Endothelial cell of umbilical vein (primary cell): ENCODE measurements at regions not wholly inside any gene's neighbourhood (a gene's known extent, or its start where the extent isn't known, plus 50 kb on each side); places are given as distances from the start of the nearest gene placed in this dataset.

Source experiments
- BruUV-seq: library from RNA; stranded (reverse); fragments of 400-500 nt; replicated peaks from 2 replicates; lab custom pipeline; 2021; lab: Mats Ljungman, UMichigan
- CTCF ChIA-PET: fragments of 300-600, 350-600 bp; sonication (Branson Sonifier 250); formaldehyde crosslinking; loops from one replicate; lab custom pipeline; 2021; ENCODE audit warnings: antibody characterized with exemption, inconsistent platforms; lab: Charles Lee
- POLR2A ChIA-PET: fragments of 300-600, 350-600 bp; sonication (Branson Sonifier 250); formaldehyde crosslinking; loops from one replicate; lab custom pipeline; 2021; ENCODE audit warnings: antibody characterized with exemption, inconsistent platforms; lab: Charles Lee
- DNase-seq: peaks from one replicate; pipeline ENCODE4 v3.0.0-alpha.2; 2011; ENCODE audit warnings: low read depth, low spot score
- FAIRE-seq: peaks from 2 replicates; lab custom pipeline; 2011; peaks lifted over from hg19 to GRCh38; lab: Jason Lieb, UNC
- H2AFZ ChIP-seq: 2 replicates; pipeline ENCODE4 v1.6.0; 2012; ENCODE audit warnings: low read depth, low read length, control low read depth, inconsistent platforms
- H3K27ac ChIP-seq: 2 replicates; pipeline ENCODE4 v1.5.1; 2011; ENCODE audit warnings: low read depth, mild to moderate bottlenecking, control low read depth, low read length, moderate library complexity; ENCODE audit not compliant: insufficient read depth
- H3K27me3 ChIP-seq, 2 experiments: 2 replicates each; pipeline versions ENCODE4 v1.6.0 to v1.6.1; 2011; ENCODE audit warnings: low read length in 2 of 2, mixed read lengths in 1 of 2; ENCODE audit not compliant: control insufficient read depth in 2 of 2, insufficient read depth in 2 of 2
- H3K36me3 ChIP-seq, 2 experiments: 2 replicates in 1 of 2; 3 replicates in 1 of 2; pipeline ENCODE4 v1.5.1; 2011; ENCODE audit warnings: low read length in 2 of 2, mild to moderate bottlenecking in 1 of 2, moderate library complexity in 1 of 2; ENCODE audit not compliant: control insufficient read depth in 2 of 2, insufficient read depth in 2 of 2; ENCODE audit errors: extremely low read depth in 1 of 2
- H3K4me1 ChIP-seq: 3 replicates; pipeline ENCODE4 v1.5.1; 2011; ENCODE audit warnings: mild to moderate bottlenecking, low read length; ENCODE audit not compliant: control insufficient read depth, insufficient read depth; ENCODE audit errors: extremely low read depth
- H3K4me2 ChIP-seq: 2 replicates; pipeline ENCODE4 v1.6.1; 2011; ENCODE audit warnings: low read length, control low read depth, mixed read lengths; ENCODE audit not compliant: insufficient read depth
- H3K4me3 ChIP-seq, 3 experiments: fragments of 200-600 bp in 1 of 3; sonication (generic), shearing (Covaris generic) in 1 of 3; replicated peaks in 1 of 3; 2 replicates each; pipeline ENCODE4 v1.5.1; 2011 to 2016; ENCODE audit warnings: control low read depth in 3 of 3, low read length in 3 of 3, mild to moderate bottlenecking in 2 of 3, inconsistent platforms in 1 of 3, low read depth in 1 of 3, moderate library complexity in 1 of 3; ENCODE audit not compliant: insufficient read depth in 1 of 3
- H3K79me2 ChIP-seq: 2 replicates; pipeline ENCODE4 v1.6.0; 2012; ENCODE audit warnings: low read length, inconsistent platforms; ENCODE audit not compliant: control insufficient read depth, insufficient read depth
- H3K9ac ChIP-seq: replicated peaks from 2 replicates; pipeline ENCODE3; 2011; ENCODE audit warnings: low read length, control low read depth; ENCODE audit not compliant: insufficient read depth; ENCODE audit errors: extremely low read depth
- H3K9me1 ChIP-seq: replicated peaks from 3 replicates; pipeline ENCODE4 v1.6.0; 2011; ENCODE audit warnings: mild to moderate bottlenecking, low read length; ENCODE audit not compliant: control insufficient read depth, insufficient read depth; ENCODE audit errors: extremely low read depth
- H3K9me3 ChIP-seq: replicated peaks from 2 replicates; pipeline ENCODE4 v1.5.1; 2012; ENCODE audit warnings: low read length, inconsistent platforms; ENCODE audit not compliant: control insufficient read depth, insufficient read depth
- H4K20me1 ChIP-seq: replicated peaks from 2 replicates; pipeline ENCODE3; 2011; ENCODE audit warnings: mild to moderate bottlenecking, low read length; ENCODE audit not compliant: control insufficient read depth, insufficient read depth; ENCODE audit errors: extremely low read depth
- CTCF ChIP-seq, 2 donors: IDR thresholded peaks; 1 replicate in 1 of 2; 2 replicates in 1 of 2; pipeline ENCODE4 v1.5.1; 2011; ENCODE audit warnings: low read length in 2 of 2, mild to moderate bottlenecking in 2 of 2, moderate library complexity in 2 of 2, control low read depth in 1 of 2, inconsistent platforms in 1 of 2, low read depth in 1 of 2; ENCODE audit not compliant: insufficient read depth in 1 of 2; ENCODE audit errors: extremely low read depth in 1 of 2
- EZH2 ChIP-seq: IDR thresholded peaks from 2 replicates; pipeline ENCODE4 v1.6.1; 2012; ENCODE audit warnings: borderline replicate concordance, low read depth, mild to moderate bottlenecking, moderate library complexity, low read length, inconsistent platforms; ENCODE audit not compliant: severe bottlenecking
- FOS ChIP-seq: IDR thresholded peaks from 2 replicates; pipeline ENCODE4 v1.6.1; 2011; ENCODE audit warnings: mild to moderate bottlenecking, low read length, moderate library complexity, borderline replicate concordance; ENCODE audit not compliant: insufficient read depth
- GATA2 ChIP-seq: IDR thresholded peaks from 2 replicates; pipeline ENCODE4 v1.7.0; 2011; ENCODE audit warnings: low read depth, mild to moderate bottlenecking, moderate library complexity, mixed read lengths, low read length; ENCODE audit not compliant: insufficient read length, insufficient read depth
- JUN ChIP-seq: IDR thresholded peaks from 2 replicates; pipeline ENCODE4 v1.6.1; 2011; ENCODE audit warnings: borderline replicate concordance, low read depth; ENCODE audit not compliant: insufficient read length, insufficient read depth
- MAX ChIP-seq: IDR thresholded peaks from 2 replicates; pipeline ENCODE4 v1.6.1; 2011; ENCODE audit not compliant: insufficient read depth, insufficient read length
- MYC ChIP-seq: IDR thresholded peaks from one replicate; pipeline ENCODE4 v1.6.1; 2011; ENCODE audit warnings: mild to moderate bottlenecking, low read depth, low read length
- POLR2A ChIP-seq: IDR thresholded peaks from 2 replicates; pipeline ENCODE4 v1.6.1; 2012; ENCODE audit warnings: low read depth, mild to moderate bottlenecking, control low read depth, low read length
- POLR2AphosphoS5 ChIP-seq: IDR thresholded peaks from 2 replicates; pipeline ENCODE4 v1.6.1; 2012; ENCODE audit warnings: low read depth, mild to moderate bottlenecking, control low read depth, low read length, moderate library complexity; ENCODE audit not compliant: insufficient read depth
- dilution Hi-C: fragments of 300-500 bp; cut with MboI; formaldehyde crosslinking; loops from one replicate; pipeline ENCODE4 v1.15.0; 2019; ENCODE audit warnings: low sequenced_read_pairs; ENCODE audit not compliant: extremely low pct_ligation_motif_present
- intact Hi-C: fragments of 100-400 bp; cut with micrococcal nuclease; formaldehyde crosslinking; loops from one replicate; pipeline ENCODE4 v1.10.0; 2022

GRCh38 chr6:146948790-146949342 lies 255.4 kb upstream of the STXBP5 start:
- CTCF ChIA-PET, result no interaction called here
- Histone ChIP-seq H3K9ac (no peak overlapping the region), H3K36me3 (no peaks in the 10 kb centered on the region), H3K27me3 (no peaks in the 10 kb centered on the region), H4K20me1 (no peaks in the 10 kb centered on the region), H3K9me3 (no peaks in the 10 kb centered on the region), H2AFZ (no peak overlapping the region), H3K4me2 (no peak overlapping the region), H3K9me1 (no peaks in the 10 kb centered on the region), H3K79me2 (no peaks in the 10 kb centered on the region), H3K4me1 (no peaks in the 10 kb centered on the region), H3K4me3 (no peak overlapping the region), H3K27ac (no peak overlapping the region)
- DNase-seq (no peak), FAIRE-seq (no peak)
- intact Hi-C loops (no loop called here), dilution Hi-C loops (no loop called here)
- POLR2A ChIA-PET, result no interaction called here
- no TSS peak for BruUV-seq
- TF ChIP-seq POLR2AphosphoS5 (no peak), FOS (no peak), MAX (no peak), GATA2 (no peak), MYC (no peak), CTCF (IDR thresholded peaks at IDR 0.05; ENCODE audit: extremely low read depth in 1 of 2, insufficient read depth in 1 of 2, low read depth in 1 of 2, low read length in 2 of 2) (no peak), JUN (no peak), EZH2 (no peak), POLR2A (no peak)
